PFSK-1 (cell line): ENCODE measurements at regions not wholly inside any gene's neighbourhood (a gene's known extent, or its start where the extent isn't known, plus 50 kb on each side); places are given as distances from the start of the nearest gene placed in this dataset.

Experiments used
- SIN3A ChIP-seq: IDR thresholded peaks from 2 replicates; pipeline ENCODE4 v1.6.1; 2012; ENCODE audit warnings: mild to moderate bottlenecking, low read length, moderate library complexity, borderline replicate concordance; ENCODE audit not compliant: insufficient read depth
- TAF1 ChIP-seq: IDR thresholded peaks from 2 replicates; pipeline ENCODE4 v1.6.1; 2012; ENCODE audit warnings: low read length, control low read depth, borderline replicate concordance; ENCODE audit not compliant: insufficient read depth

DNA sequence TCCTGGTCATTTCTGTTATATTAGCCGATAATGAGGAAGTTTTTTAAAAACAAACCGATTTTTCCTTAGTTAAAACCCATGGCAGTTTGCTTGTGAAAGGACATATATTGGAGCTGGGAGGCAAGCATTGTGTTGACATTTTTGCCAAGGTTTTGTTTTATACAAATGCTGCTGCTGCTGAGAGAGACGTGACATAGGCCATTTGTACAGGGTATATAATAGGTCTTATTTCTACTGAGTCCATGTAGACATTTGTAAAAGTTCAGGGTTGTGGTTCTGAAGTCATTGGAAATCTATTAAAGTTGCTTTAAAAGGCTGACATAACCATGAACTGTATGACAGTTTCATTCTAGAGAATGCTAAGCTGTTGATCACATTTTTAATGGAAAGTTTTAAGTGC, 424.0 kb upstream of the FANCL start:
- TF ChIP-seq TAF1 (no peak), SIN3A (no peak)
